Brain microvascular endothelial cell (primary cell): ENCODE measurements at regions not wholly inside any gene's neighbourhood (a gene's known extent, or its start where the extent isn't known, plus 50 kb on each side); places are given as distances from the start of the nearest gene placed in this dataset.

ENCODE experiments used
- DNase-seq: peaks from one replicate; pipeline ENCODE4 v3.0.0-alpha.2; 2020
- H3K27ac ChIP-seq: fragments of 250-450 bp; sonication (Bioruptor Pico); 2 replicates; pipeline ENCODE4 v1.5.1; 2020; ENCODE audit warnings: mild to moderate bottlenecking, moderate library complexity
- H3K27me3 ChIP-seq: fragments of 250-450 bp; sonication (Bioruptor Pico); replicated peaks from 2 replicates; pipeline ENCODE4 v1.5.1; 2020; ENCODE audit warnings: mild to moderate bottlenecking
- H3K36me3 ChIP-seq: fragments of 250-450 bp; sonication (Bioruptor Pico); replicated peaks from 2 replicates; pipeline ENCODE4 v1.5.1; 2020; ENCODE audit warnings: mild to moderate bottlenecking
- H3K4me3 ChIP-seq: 2 replicates; pipeline ENCODE4 v1.5.1; 2011; ENCODE audit warnings: low read depth, mild to moderate bottlenecking, control low read depth, low read length, moderate library complexity
- CTCF ChIP-seq: IDR thresholded peaks from 2 replicates; pipeline ENCODE4 v1.5.1; 2011; ENCODE audit warnings: low read depth, mild to moderate bottlenecking, moderate library complexity, low read length, control low read depth, inconsistent platforms; ENCODE audit errors: missing control alignments
- in situ Hi-C: cut with HindIII; loops from 2 replicates; pipeline ENCODE4 v1.10.0; 2017; ENCODE audit warnings: low sequenced_read_pairs, low pct_ligation_motif_present

DNA sequence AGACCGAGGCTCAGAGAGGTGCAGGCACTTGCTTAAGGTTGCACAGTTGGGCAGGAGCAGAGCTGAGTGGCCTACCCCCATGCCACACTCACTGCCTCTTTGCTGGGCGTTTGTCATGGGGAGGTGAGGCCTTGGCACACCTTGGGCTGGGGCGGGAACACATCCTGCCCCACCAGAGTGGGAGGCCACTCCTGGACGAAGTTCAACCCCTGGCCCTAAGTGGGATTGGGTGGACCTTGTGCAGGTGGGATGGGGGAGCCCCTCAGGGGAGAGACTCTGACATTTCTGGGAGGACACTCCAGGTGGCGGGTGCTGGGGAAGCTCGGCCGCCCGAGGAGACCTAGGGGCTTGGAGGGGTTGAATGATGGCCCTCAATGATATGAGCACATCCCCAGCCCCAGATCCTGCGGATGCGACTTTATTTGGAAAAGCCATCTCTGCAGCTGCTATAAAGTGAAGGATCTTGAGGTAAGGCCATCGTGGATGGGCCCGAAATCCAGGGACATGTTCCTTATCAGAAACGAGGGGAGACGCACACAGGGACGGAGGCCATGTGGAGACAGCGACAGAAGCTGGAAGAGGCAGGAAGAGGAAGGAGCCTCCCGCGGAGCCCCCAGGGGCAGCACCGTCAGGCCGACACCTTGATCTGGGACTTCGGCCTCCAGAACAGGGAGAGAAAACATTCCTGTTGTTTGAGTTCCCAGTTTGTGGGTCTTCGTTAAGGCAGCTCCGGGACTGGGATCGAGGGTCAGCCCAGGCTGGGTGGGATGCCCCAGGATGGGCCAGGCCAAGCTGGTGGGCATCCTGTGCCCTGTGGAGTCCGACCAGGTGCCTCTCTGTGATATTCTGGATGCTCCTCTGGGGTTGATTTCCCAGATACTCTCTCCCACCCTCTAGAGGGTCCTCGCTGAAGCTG, 111.6 kb upstream of the LRPAP1 start:
- no peaks in the 10 kb centered on the region for H3K36me3 ChIP-seq
- H3K27ac ChIP-seq, result no peak overlapping the region
- DNase-seq, result no peak
- H3K27me3 ChIP-seq, result no peaks in the 10 kb centered on the region
- TF ChIP-seq CTCF, result no peak
- no peak overlapping the region for H3K4me3 ChIP-seq
- in situ Hi-C loops, result no loop called here

GRCh38 chr4:3642806-3643517, 110.7 kb upstream of the LRPAP1 start:
- no peaks in the 10 kb centered on the region for H3K27me3 ChIP-seq

GRCh38 chr4:3642056-3642630, 109.9 kb upstream of the LRPAP1 start:
- in situ Hi-C loops, result no loop called here
- Histone ChIP-seq H3K4me3 (no peak overlapping the region), H3K36me3 (no peaks in the 10 kb centered on the region), H3K27me3 (no peaks in the 10 kb centered on the region), H3K27ac (no peak overlapping the region)
- TF ChIP-seq CTCF, result no peak
- DNase-seq, result no peak

More at GRCh38 chr4:3642806-3643517, 110.7 kb upstream of the LRPAP1 start:
- H3K27ac ChIP-seq, result no peak overlapping the region
- in situ Hi-C loops, result no loop called here
- DNase-seq, result no peak
- TF ChIP-seq CTCF, result no peak
- H3K36me3 ChIP-seq, result no peaks in the 10 kb centered on the region
- no peak overlapping the region for H3K4me3 ChIP-seq

- no peaks in the 10 kb centered on the region for H3K36me3 ChIP-seq
- no peak overlapping the region for H3K4me3 ChIP-seq
- no peak overlapping the region for H3K27ac ChIP-seq
- no peak for DNase-seq
- in situ Hi-C loops, result no loop called here
- TF ChIP-seq CTCF, result no peak
- no peaks in the 10 kb centered on the region for H3K27me3 ChIP-seq
These were observed 109.3 kb upstream of the LRPAP1 start for GRCh38 chr4:3641501-3641900.

DNA sequence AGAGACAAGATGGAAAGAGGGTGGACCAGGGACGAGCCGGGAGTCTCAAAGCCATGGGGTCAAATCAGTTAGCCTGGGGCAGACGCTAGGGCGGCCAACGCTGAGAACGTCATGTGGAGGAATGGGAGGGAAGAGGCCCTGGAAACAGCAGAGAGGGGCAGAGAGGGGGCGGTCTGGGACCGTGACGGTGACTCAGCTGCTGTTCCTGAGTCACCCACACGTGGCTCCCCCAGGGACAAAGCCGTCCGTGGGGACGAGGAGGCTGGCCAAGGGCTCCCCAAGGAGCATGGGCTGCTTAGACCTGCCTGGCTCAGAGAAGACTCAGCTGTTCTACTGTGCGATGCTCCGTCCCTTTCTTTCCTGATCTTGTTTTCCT, 108.4 kb upstream of the LRPAP1 start:
- H3K4me3 ChIP-seq, result no peak overlapping the region
- H3K27ac ChIP-seq, result no peak overlapping the region
- no peak for TF ChIP-seq CTCF
- peak; percentile 17 for DNase-seq
- no peaks in the 10 kb centered on the region for H3K27me3 ChIP-seq
- in situ Hi-C loops, result no loop called here
- no peaks in the 10 kb centered on the region for H3K36me3 ChIP-seq
